22Rv1 (cell line): ENCODE measurements at regions not wholly inside any gene's neighbourhood (a gene's known extent, or its start where the extent isn't known, plus 50 kb on each side); places are given as distances from the start of the nearest gene placed in this dataset.

Experiments
- ZFX ChIP-seq: fragments of 450-650 bp; IDR thresholded peaks from 2 replicates; pipeline ENCODE4 v1.6.1; 2017; ENCODE audit warnings: antibody characterized with exemption, borderline replicate concordance
- TF ChIP-seq, protein P1 (sequence below): fragments of 450-650 bp; IDR thresholded peaks from 2 replicates; pipeline ENCODE4 v1.5.1; 2017; ENCODE audit warnings: mild to moderate bottlenecking

DNA sequence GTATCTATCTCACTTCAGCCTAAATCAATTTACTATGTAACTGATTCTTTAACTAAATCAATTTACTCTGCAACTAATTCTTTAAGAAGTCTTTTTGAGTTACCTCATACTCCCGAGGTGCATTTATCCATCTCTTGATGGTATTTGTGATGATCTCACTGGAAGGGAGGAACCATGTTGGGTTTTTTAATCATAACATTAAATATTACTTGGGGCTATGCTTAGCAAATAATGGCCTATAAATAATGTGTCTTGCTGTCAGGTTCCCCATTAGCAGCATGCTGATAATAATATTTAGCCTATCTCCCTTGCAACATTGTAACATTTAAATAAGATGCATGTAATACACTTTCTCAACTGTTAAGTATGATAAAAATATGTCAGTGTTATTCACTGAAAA, 411.3 kb downstream of the SLITRK1 start:
- TF ChIP-seq, protein P1, sequence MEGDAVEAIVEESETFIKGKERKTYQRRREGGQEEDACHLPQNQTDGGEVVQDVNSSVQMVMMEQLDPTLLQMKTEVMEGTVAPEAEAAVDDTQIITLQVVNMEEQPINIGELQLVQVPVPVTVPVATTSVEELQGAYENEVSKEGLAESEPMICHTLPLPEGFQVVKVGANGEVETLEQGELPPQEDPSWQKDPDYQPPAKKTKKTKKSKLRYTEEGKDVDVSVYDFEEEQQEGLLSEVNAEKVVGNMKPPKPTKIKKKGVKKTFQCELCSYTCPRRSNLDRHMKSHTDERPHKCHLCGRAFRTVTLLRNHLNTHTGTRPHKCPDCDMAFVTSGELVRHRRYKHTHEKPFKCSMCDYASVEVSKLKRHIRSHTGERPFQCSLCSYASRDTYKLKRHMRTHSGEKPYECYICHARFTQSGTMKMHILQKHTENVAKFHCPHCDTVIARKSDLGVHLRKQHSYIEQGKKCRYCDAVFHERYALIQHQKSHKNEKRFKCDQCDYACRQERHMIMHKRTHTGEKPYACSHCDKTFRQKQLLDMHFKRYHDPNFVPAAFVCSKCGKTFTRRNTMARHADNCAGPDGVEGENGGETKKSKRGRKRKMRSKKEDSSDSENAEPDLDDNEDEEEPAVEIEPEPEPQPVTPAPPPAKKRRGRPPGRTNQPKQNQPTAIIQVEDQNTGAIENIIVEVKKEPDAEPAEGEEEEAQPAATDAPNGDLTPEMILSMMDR = no peak
- no peak for TF ChIP-seq ZFX
